HG03457 (cell line): ENCODE measurements at regions not wholly inside any gene's neighbourhood (a gene's known extent, or its start where the extent isn't known, plus 50 kb on each side); places are given as distances from the start of the nearest gene placed in this dataset.

Experiments used
- ATAC-seq: cut with Tn5 transposase; IDR thresholded peaks from one replicate; pipeline ENCODE4 v1.9.1; 2021; ENCODE audit warnings: moderate number of reproducible peaks; ENCODE audit not compliant: unreplicated experiment

GRCh38 chr2:107018366-107018765 is 132.4 kb upstream of the ST6GAL2 start:
- ATAC-seq = no peak

- no peak for ATAC-seq
Measured at GRCh38 chr2:107020392-107020791, 134.4 kb upstream of the ST6GAL2 start.

- no peak for ATAC-seq
Measured at GRCh38 chr2:107024269-107024668, 138.3 kb upstream of the ST6GAL2 start.

GRCh38 chr2:107025291-107025857 is 139.4 kb upstream of the ST6GAL2 start:
- ATAC-seq = no peak

- ATAC-seq = no peak
Measured at GRCh38 chr2:107025869-107026380, 140.0 kb upstream of the ST6GAL2 start.

- ATAC-seq = no peak
Measured at GRCh38 chr2:107027205-107027604, 141.2 kb upstream of the ST6GAL2 start.

GRCh38 chr2:107027810-107028209 is 141.8 kb upstream of the ST6GAL2 start:
- ATAC-seq = no peak

GRCh38 chr2:107028661-107029060 is 142.7 kb upstream of the ST6GAL2 start:
- ATAC-seq = no peak

- no peak for ATAC-seq
Measured at GRCh38 chr2:107036293-107036692, 150.3 kb upstream of the ST6GAL2 start.

- no peak for ATAC-seq
Measured at GRCh38 chr2:107062173-107062572, 176.2 kb upstream of the ST6GAL2 start.

GRCh38 chr2:107062599-107063220 is 176.7 kb upstream of the ST6GAL2 start:
- ATAC-seq = no peak

- no peak for ATAC-seq
Measured at GRCh38 chr2:107063228-107063627, 177.3 kb upstream of the ST6GAL2 start.

- ATAC-seq = no peak
Measured at GRCh38 chr2:107064750-107065149, 178.8 kb upstream of the ST6GAL2 start.

- ATAC-seq = no peak
Measured at GRCh38 chr2:107068069-107068916, 182.3 kb upstream of the ST6GAL2 start.

GRCh38 chr2:107069890-107070289 is 183.9 kb upstream of the ST6GAL2 start:
- no peak for ATAC-seq

GRCh38 chr2:107072150-107072940 is 186.4 kb upstream of the ST6GAL2 start:
- ATAC-seq = no peak

GRCh38 chr2:107078584-107078983 is 192.6 kb upstream of the ST6GAL2 start:
- no peak for ATAC-seq

- ATAC-seq = no peak
Measured at GRCh38 chr2:107086497-107086896, 200.5 kb upstream of the ST6GAL2 start.

GRCh38 chr2:107088156-107088555 is 202.2 kb upstream of the ST6GAL2 start:
- no peak for ATAC-seq

- no peak for ATAC-seq
Measured at GRCh38 chr2:107091163-107091864, 205.3 kb upstream of the ST6GAL2 start.
